ENCODE measurements at regions not wholly inside any gene's neighbourhood (a gene's known extent, or its start where the extent isn't known, plus 50 kb on each side); places are given as distances from the start of the nearest gene placed in this dataset.

DNA sequence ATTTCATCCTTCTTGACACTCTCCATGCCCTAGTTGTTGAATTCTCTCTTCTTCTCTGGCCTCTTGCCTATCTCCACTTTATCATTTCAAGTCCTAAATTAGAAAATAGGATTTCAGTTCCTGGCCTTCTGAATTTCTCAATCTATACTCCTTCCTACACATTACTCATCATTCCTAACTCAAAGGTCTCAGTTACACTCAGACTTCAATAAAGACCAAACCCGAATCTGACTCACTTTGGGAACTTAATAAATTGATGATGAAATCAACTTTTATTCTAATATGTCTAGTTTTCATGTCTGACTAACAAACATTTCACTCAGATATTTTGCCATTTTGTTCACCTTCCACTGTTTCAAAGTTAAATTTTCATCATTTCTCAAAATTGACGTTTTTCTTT, 113.6 kb upstream of the TSLP start:
- TF ChIP-seq ZNF274 (IDR thresholded peaks at IDR 0.05; ENCODE audit: borderline replicate concordance, extremely low read depth, low read length) (no peak), EGR1 (IDR thresholded peaks at IDR 0.05; ENCODE audit: borderline replicate concordance, low read depth, low read length) (no peak), GTF2F1 (IDR thresholded peaks at IDR 0.05; ENCODE audit: borderline replicate concordance, low read depth, low read length) (no peak), POLR2A (IDR thresholded peaks at IDR 0.05; ENCODE audit: control extremely low read depth in 1 of 2, low read depth in 2 of 2, low read length in 2 of 2) (no peak), POLR2AphosphoS5 (IDR thresholded peaks at IDR 0.05; ENCODE audit: low read depth, low read length) (no peak), CHD2 (IDR thresholded peaks at IDR 0.05; ENCODE audit: low read length) (no peak), SIX5 (IDR thresholded peaks at IDR 0.05; ENCODE audit: low read depth, low read length) (no peak), POU5F1 (IDR thresholded peaks at IDR 0.05; ENCODE audit: low read depth, low read length) (no peak), RNF2 (IDR thresholded peaks at IDR 0.05; ENCODE audit: borderline replicate concordance, low read depth, low read length, missing control alignments, poor library complexity, severe bottlenecking) (no peak), RFX5 (IDR thresholded peaks at IDR 0.05; ENCODE audit: borderline replicate concordance, low read depth, low read length) (no peak)
- TF ChIP-seq, protein P1, sequence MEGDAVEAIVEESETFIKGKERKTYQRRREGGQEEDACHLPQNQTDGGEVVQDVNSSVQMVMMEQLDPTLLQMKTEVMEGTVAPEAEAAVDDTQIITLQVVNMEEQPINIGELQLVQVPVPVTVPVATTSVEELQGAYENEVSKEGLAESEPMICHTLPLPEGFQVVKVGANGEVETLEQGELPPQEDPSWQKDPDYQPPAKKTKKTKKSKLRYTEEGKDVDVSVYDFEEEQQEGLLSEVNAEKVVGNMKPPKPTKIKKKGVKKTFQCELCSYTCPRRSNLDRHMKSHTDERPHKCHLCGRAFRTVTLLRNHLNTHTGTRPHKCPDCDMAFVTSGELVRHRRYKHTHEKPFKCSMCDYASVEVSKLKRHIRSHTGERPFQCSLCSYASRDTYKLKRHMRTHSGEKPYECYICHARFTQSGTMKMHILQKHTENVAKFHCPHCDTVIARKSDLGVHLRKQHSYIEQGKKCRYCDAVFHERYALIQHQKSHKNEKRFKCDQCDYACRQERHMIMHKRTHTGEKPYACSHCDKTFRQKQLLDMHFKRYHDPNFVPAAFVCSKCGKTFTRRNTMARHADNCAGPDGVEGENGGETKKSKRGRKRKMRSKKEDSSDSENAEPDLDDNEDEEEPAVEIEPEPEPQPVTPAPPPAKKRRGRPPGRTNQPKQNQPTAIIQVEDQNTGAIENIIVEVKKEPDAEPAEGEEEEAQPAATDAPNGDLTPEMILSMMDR (IDR thresholded peaks at IDR 0.05; ENCODE audit: control extremely low read depth in 1 of 3, insufficient read depth in 1 of 3, low read depth in 1 of 3, low read length in 3 of 3): no peak
